ENCODE measurements at regions not wholly inside any gene's neighbourhood (a gene's known extent, or its start where the extent isn't known, plus 50 kb on each side); places are given as distances from the start of the nearest gene placed in this dataset.
"Not testable (repeated sequence)": the region's sequence is repeated elsewhere in the genome, so short reads cannot be mapped to it uniquely, and the experiment has no call there.

GRCh38 chr3:177337541-177338331 is 140.5 kb upstream of the TBL1XR1 start:
- H3K27me3 ChIP-seq (ENCODE audit: control insufficient read depth in 1 of 2, insufficient read depth in 2 of 2, low read length in 2 of 2), result no peaks in the 10 kb centered on the region
- CTCF ChIA-PET, result no interaction called here
- no peaks in the 10 kb centered on the region for H3K9me3 ChIP-seq (ENCODE audit: control insufficient read depth in 1 of 2, insufficient read depth in 1 of 2, low read length in 2 of 2)
- Mint-ChIP-seq H3K27me3 (no peaks in the 10 kb centered on the region), H3K9me3 (no peaks in the 10 kb centered on the region), H3K4me3 (no peak overlapping the region), H3K36me3 (ENCODE audit: low read depth) (no peaks in the 10 kb centered on the region), H3K27ac (no peak overlapping the region), H3K4me1 (ENCODE audit: low read depth) (peaks cover 23% of the 10 kb centered on the region)
- POLR2A ChIA-PET, result interaction anchor here (1.6 kb wide), 1 partner anchor 24 kb away, joined by 5 read pairs; no protein-coding TSS in a partner anchor
- H3K4me1 ChIP-seq (ENCODE audit: insufficient read depth, low read length), result peaks cover 10% of the 10 kb centered on the region
- TF ChIP-seq CTCF (IDR thresholded peaks at IDR 0.05), result no peak
- ATAC-seq (ENCODE audit: poor library complexity) (no peak), DNase-seq (peak in 5 of 14 experiments; percentile 19 to 71 (median 54))
- no peak overlapping the region for H3K27ac ChIP-seq (ENCODE audit: low read depth in 1 of 2, low read length in 2 of 2)
- H3K36me3 ChIP-seq (ENCODE audit: insufficient read depth, low read length), result no peaks in the 10 kb centered on the region
- H3K4me3 ChIP-seq (ENCODE audit: low read length), result no peak overlapping the region
- intact Hi-C loops (cut with DNase I, micrococcal nuclease), result no loop called here

GRCh38 chr3:177338697-177339219 is 141.5 kb upstream of the TBL1XR1 start:
- POLR2A ChIA-PET, result interaction anchor here (1.6 kb wide), 1 partner anchor 23 kb away, joined by 5 read pairs; no protein-coding TSS in a partner anchor
- DNase-seq (peak in 2 of 14 experiments; percentile 30 to 36), ATAC-seq (ENCODE audit: poor library complexity) (no peak)
- H3K27ac Mint-ChIP-seq, result no peak overlapping the region
- H3K27me3 Mint-ChIP-seq, result no peaks in the 10 kb centered on the region
- no peak overlapping the region for H3K4me3 Mint-ChIP-seq
- Histone ChIP-seq H3K4me1 (ENCODE audit: insufficient read depth, low read length) (peaks cover 10% of the 10 kb centered on the region), H3K4me3 (ENCODE audit: low read length) (no peak overlapping the region), H3K36me3 (ENCODE audit: insufficient read depth, low read length) (no peaks in the 10 kb centered on the region), H3K27me3 (ENCODE audit: control insufficient read depth in 1 of 2, insufficient read depth in 2 of 2, low read length in 2 of 2) (no peaks in the 10 kb centered on the region), H3K27ac (ENCODE audit: low read depth in 1 of 2, low read length in 2 of 2) (no peak overlapping the region), H3K9me3 (ENCODE audit: control insufficient read depth in 1 of 2, insufficient read depth in 1 of 2, low read length in 2 of 2) (no peaks in the 10 kb centered on the region)
- intact Hi-C loops (cut with DNase I, micrococcal nuclease), result no loop called here
- peaks cover 23% of the 10 kb centered on the region for H3K4me1 Mint-ChIP-seq (ENCODE audit: low read depth)
- TF ChIP-seq CTCF (IDR thresholded peaks at IDR 0.05), result no peak
- no peaks in the 10 kb centered on the region for H3K9me3 Mint-ChIP-seq
- no peaks in the 10 kb centered on the region for H3K36me3 Mint-ChIP-seq (ENCODE audit: low read depth)
- CTCF ChIA-PET, result no interaction called here

- H3K36me3 Mint-ChIP-seq (ENCODE audit: low read depth); H3K27ac Mint-ChIP-seq; intact Hi-C loops (cut with DNase I, micrococcal nuclease); CTCF ChIA-PET; ATAC-seq (ENCODE audit: poor library complexity); H3K9me3 Mint-ChIP-seq; H3K4me3 Mint-ChIP-seq; H3K27ac ChIP-seq (ENCODE audit: low read depth in 1 of 2, low read length in 2 of 2); H3K36me3 ChIP-seq (ENCODE audit: insufficient read depth, low read length); H3K4me1 ChIP-seq (ENCODE audit: insufficient read depth, low read length); H3K4me3 ChIP-seq (ENCODE audit: low read length); H3K27me3 Mint-ChIP-seq; H3K27me3 ChIP-seq (ENCODE audit: control insufficient read depth in 1 of 2, insufficient read depth in 2 of 2, low read length in 2 of 2); H3K9me3 ChIP-seq (ENCODE audit: control insufficient read depth in 1 of 2, insufficient read depth in 1 of 2, low read length in 2 of 2): not testable (repeated sequence)
- POLR2A ChIA-PET, result interaction anchor here (1.6 kb wide), 1 partner anchor 22 kb away, joined by 5 read pairs; no protein-coding TSS in a partner anchor
- DNase-seq, result peak in 1 of 14 experiments; percentile 38
- peaks cover 23% of the 10 kb centered on the region for H3K4me1 Mint-ChIP-seq (ENCODE audit: low read depth)
Observed at GRCh38 chr3:177339220-177339703, 142.0 kb upstream of the TBL1XR1 start.
